ENCODE measurements at regions not wholly inside any gene's neighbourhood (a gene's known extent, or its start where the extent isn't known, plus 50 kb on each side); places are given as distances from the start of the nearest gene placed in this dataset.

DNA sequence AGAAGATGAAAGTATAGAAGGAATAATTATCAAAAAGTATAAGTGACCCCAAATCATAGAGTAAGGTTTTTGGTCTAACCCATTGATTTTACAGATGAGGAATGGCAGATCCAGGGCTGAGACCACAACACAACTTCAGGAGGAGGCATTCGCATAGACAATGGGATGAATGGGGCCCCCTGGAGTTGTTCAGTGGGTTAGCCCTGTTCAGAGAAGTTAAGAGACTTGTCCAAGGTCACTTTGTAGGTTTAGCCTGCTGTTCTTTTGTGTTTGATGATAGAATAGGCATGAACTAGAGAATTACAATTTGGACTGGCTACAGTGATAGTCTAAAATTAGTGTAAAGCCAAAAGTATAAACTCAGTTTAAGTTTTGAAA, 233.9 kb downstream of the KCNRG start:
- no peak for TF ChIP-seq ZFX (IDR thresholded peaks at IDR 0.05; ENCODE audit: borderline replicate concordance)
- TF ChIP-seq, protein P1, sequence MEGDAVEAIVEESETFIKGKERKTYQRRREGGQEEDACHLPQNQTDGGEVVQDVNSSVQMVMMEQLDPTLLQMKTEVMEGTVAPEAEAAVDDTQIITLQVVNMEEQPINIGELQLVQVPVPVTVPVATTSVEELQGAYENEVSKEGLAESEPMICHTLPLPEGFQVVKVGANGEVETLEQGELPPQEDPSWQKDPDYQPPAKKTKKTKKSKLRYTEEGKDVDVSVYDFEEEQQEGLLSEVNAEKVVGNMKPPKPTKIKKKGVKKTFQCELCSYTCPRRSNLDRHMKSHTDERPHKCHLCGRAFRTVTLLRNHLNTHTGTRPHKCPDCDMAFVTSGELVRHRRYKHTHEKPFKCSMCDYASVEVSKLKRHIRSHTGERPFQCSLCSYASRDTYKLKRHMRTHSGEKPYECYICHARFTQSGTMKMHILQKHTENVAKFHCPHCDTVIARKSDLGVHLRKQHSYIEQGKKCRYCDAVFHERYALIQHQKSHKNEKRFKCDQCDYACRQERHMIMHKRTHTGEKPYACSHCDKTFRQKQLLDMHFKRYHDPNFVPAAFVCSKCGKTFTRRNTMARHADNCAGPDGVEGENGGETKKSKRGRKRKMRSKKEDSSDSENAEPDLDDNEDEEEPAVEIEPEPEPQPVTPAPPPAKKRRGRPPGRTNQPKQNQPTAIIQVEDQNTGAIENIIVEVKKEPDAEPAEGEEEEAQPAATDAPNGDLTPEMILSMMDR (IDR thresholded peaks at IDR 0.05), result no peak
